Inflammatory macrophage (primary cell): ENCODE measurements at regions not wholly inside any gene's neighbourhood (a gene's known extent, or its start where the extent isn't known, plus 50 kb on each side); places are given as distances from the start of the nearest gene placed in this dataset.

Experiments used
- DNase-seq, 2 donors: peaks; one replicate each; pipeline ENCODE4 v3.0.0-alpha.2; 2020 to 2022

DNA sequence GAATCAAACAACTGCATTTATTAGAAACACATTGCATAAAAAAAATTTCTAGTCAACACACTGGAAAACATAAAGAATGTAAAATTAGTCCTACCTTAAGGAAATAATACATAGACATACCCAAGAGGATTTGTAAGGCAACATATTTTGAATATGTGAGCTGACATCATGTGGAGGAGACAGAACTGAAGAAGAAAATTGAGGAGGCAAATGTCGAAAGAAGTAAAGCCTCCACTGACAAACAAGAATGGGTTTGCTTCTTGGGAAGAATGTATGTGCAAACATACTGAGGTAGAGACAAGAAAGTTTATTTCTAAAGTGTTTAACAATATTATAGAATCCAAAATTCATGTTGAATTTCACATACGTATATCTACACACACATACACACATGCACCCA, 363.0 kb upstream of the PDE4D start:
- peak; percentile 34 to 47 for DNase-seq

DNA sequence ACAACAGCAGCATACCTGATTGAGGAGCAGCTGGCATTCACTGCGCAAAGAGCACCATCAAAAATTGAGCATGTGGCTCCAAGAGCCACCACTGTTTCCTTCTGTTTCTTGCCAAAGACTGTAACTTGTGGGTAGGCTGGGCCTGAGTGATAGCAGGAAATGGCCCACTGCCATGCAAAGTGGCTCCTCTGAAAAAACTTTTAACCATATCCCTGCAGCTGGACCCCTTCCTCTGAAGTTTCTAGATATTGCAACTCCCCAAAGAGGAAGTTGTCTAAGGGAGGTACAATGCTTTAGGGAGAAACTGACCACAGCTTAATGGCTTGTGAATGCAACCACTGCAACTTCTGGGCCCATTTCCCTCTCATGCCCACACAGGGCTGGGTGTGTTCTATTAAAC, 355.4 kb upstream of the PDE4D start:
- peak; percentile 74 to 91 for DNase-seq

- no peak for DNase-seq
These were observed 350.2 kb upstream of the PDE4D start for GRCh38 chr5:60243713-60244112.

- DNase-seq: peak; percentile 50 to 92
These were observed 338.7 kb upstream of the PDE4D start for GRCh38 chr5:60232036-60232795.

DNA sequence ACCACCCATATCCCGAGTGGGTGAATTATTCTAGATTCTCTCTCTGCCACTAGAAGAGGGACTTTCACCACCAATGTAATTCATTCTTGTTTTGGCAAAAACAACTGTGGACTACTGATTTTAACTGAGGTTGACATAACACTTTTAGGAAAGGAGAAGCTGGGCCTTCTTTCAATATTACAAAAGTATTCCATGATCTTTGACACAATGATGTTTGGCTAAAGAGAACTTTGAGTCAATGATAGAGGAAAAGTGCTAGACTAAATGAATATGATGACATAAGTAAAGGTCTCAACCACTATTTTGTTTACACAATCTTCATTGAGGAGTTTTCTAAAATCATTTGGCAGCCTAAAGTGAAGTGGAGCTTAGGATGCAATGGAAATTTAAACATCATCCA, 336.9 kb upstream of the PDE4D start:
- peak; percentile 26 to 78 for DNase-seq

DNA sequence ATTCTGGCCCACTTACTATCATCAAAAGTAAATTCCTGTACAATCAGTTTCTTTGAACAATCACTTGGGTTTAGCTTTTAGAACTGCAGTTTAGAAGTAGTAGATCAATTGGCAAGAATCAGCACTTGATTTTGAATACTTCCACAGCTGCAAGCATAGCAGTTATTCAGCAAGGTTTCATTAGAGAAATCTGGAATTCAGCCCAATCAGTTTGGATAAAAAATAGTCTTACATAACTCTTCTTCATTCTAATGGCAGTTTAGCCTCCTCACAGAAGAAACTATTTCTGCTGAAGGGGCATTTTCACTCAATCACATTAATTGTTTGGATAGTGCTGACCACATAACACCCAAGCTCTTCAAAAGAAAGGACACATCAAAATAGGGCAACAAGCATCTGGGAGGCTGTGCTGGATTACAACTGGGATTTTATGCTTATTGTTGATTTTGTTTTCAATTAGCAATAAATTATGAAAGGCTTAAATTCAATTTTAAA, 336.2 kb upstream of the PDE4D start:
- DNase-seq: no peak

GRCh38 chr5:60228676-60229075, 335.1 kb upstream of the PDE4D start:
- no peak for DNase-seq

GRCh38 chr5:60226128-60226527, 332.6 kb upstream of the PDE4D start:
- no peak for DNase-seq

DNA sequence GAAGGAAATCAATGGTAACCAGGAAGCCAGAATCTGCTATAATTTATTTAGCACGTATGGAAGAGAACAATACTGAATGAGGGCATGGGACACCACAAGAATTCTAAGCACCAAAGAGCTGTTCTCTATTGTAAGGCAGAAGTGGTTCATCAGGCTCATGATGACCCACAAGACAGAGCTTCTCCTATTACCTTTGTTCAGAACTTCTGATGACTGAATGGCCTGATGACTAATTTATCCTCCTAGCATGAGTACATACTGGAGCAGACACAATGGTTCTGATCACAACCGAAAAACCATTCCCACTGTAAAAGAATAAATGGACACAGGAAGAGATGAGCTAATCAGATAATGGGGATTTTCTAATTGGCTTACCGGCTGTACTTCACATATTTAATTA, 329.8 kb upstream of the PDE4D start:
- DNase-seq: peak in 1 of 2 donors; percentile 36

DNA sequence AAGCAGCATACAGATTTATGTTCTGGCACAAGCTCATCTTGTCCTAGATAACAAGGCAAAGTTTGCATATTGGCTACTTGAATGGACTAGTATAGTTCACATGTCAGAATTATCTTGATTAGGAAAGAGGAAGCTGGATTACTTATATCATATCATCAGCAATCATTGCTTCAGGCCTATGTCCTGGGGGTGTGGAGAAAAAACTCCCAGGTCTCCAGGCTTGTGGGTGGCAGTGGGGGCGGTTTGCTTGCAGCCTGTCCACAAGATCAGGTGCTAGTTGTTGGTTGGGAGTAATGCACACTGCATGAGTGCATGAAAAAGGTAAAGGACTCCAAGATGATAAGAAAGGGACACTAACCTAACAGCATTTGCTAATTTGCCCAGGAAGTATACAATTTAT, 326.4 kb upstream of the PDE4D start:
- DNase-seq: peak; percentile 36 to 49

DNA sequence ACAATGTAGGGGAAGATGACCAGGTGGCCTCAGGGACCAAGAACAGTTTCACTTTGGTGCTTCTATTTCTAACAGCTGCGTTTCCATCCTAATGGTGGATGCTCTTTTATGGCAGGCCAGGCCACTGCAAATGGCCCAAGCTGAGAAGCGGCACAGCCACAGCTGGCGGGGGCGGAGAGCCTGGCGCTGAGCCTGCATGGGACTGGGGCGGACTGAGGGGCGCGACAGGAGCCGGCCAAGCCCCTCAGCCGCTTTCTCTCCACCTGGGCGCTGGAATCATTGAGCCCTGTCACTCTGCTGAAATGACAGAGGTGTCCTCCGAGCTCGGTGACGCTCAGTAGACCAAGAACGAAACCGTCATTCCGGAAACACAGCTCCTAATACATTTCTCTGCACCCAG, 317.3 kb upstream of the PDE4D start:
- DNase-seq: no peak

DNA sequence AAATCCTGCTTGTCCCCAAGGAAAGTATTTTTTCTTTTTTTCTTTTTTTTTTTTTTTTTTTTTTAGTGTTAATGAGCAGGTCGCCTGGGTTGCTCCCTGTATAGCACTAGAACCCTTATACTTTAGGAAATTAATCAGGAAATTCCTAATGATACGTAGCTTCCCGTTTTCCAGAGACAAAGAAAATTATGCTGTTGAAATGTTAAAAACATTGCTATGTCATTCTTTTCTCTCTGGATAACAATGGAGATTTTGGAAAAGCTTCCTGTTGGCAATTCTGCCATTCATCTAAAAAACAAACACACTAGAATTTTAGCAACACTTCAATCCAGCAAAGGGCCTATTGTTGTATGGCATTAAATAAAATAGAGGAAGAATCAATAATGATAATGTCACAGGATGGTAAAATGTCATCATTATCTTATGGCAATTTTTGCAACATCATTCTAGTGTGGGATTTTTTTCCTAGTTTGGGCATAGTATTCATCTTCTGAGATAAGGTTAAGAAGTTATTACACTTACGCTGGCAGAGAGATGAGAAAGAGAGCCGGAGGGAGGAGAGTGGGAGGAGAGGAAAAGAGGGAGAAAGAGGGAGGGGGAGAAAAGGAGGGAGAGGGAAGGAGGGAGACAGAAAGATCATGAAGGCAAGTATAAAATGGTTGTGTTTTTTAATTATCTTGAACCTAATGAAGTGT, 315.8 kb upstream of the PDE4D start:
- peak; percentile 22 to 43 for DNase-seq

GRCh38 chr5:60208716-60209115, 315.2 kb upstream of the PDE4D start:
- no peak for DNase-seq

DNA sequence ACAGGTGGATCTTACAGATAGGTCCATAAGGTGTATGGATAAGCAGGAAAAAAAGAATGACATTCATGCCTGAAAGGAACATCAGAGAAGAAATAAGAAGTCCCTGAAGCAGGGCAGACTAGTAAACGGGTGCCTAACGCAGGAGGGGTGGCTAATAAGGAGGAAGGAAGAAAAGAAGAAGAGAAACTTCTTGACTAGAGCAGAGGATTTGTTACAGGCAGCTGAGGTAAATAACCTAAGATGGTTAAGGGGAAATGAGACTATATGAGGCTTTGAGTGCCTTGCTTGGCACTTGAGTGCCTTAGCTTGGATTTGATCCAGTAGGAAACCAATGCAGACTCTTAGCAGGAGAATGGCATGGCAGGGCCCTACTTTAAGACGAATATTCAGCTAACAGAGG, 313.5 kb upstream of the PDE4D start:
- peak; percentile 44 to 73 for DNase-seq

DNA sequence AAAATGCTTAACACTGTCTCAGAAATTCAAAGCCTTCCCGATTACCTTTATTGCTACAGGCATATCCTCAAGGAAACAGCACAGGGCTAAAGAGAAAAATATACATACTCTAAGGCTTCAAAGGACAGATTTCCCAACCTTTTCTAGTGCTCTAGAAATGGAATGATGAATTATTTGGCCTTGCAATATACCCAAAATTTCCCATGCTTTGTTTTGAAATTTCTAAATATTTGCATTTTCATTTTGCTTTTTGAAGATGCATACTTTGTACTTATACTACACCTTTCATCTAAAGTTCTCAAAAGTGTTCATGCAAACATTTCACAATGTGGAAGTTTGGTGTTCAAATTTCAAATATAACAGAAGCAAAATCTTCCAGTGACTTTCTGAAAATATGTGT, 312.7 kb upstream of the PDE4D start:
- no peak for DNase-seq

- no peak for DNase-seq
These were observed 311.5 kb upstream of the PDE4D start for GRCh38 chr5:60205071-60205470.

DNA sequence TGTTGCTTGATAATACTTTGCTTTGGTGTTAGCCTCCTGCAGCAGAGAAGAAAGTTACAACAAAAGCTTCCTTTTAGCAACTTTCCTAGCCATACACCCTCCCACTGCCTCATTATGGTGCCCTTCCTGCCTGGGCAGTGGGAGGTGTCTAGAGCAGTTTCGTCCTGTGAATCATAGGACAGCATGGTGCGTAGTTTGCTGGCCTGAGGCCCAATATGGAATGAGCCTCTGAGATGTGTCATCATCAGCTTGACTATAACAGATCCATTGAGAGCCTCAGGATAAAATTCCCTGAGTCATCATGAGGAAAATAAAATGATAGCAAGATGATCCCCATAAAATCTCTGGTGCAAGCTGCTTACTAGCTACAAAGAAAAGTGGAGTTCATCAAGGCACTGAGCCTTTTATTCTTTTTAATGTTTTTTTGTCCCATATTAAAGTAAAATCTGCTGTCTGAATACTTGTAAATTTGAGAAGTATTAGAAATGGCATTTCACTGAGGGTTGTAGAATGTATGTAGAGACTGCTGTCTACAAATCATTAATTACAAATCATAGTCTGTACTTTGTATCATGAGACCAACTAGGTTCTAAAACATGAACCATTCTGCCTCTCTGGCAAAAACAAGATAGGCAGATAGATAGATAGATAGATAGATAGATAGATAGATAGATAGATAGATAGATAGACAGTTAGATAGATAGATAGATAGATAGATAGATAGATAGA, 303.0 kb upstream of the PDE4D start:
- DNase-seq: peak; percentile 77 to 93

GRCh38 chr5:60195551-60195950, 302.0 kb upstream of the PDE4D start:
- DNase-seq: no peak

GRCh38 chr5:60195083-60195482, 301.6 kb upstream of the PDE4D start:
- no peak for DNase-seq

DNA sequence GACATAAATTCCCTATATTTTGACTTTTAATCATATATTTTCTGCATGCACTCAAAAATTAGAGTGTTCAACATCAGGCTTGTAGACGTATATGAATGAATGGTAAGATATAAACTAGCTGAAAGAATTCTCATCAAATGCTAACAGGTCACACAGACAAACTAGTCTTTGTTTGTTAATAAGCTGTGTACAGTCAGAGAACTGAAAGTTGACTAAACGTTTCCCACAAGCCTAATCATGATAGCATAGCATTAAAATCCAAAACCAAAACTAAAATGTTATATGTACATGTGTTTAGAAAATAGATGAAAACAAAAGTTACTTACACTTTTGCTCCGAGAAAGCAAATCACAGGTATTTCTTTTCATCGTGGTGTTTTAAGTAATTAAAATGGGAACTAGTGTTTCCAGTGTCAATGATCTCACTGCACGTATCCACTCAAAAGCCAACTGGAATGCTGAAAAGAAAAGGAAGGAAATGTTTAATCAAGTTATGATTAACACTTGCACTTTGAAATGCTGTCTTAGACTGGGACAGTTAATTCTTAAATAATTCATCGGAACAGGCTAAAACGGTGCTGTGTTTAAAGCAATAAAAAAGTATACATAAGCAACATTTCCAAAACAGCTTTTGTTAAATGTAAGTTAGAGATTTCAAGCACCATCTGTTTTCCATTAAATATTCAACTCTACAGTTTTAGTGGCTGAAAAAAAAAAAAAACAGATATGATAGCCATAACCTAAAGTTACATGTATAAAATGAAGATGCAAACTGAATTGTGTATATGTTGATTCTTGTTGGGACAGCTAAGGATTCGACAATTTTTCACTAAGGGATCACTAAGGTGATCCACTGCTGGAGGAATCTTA, 291.9 kb upstream of the PDE4D start:
- DNase-seq: no peak

GRCh38 chr5:60184606-60185005, 291.1 kb upstream of the PDE4D start:
- DNase-seq: no peak

DNA sequence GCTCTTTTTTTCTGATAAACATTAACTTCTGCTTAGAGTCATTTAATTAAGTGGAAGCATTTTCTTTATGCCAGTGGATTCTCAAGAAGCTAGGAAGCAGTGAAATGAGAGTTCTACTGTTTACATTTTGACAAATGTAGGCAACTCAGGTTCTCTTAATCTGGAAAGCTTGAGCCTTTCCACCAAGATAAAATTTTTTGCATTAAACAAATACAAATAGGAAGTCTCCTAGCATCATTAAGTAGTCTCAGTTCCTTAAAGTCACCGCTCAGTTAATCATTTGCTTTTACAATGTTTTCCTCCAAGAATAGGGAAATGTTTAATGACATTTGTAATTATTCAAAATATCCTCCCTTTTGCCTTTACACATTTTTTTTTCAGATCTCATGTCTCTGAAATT, 290.4 kb upstream of the PDE4D start:
- DNase-seq: peak in 1 of 2 donors; percentile 9
